OCI-M1 (cell line): ENCODE measurements at regions not wholly inside any gene's neighbourhood (a gene's known extent, or its start where the extent isn't known, plus 50 kb on each side); places are given as distances from the start of the nearest gene placed in this dataset.

Experiments used
- DNase-seq: peaks from one replicate; lab custom pipeline; 2025; lab: John Stamatoyannopoulos, UW

GRCh38 chr18:77444385-77444784, 194.7 kb downstream of the GALR1 start:
- no peak for DNase-seq

GRCh38 chr18:77448046-77448445, 198.4 kb downstream of the GALR1 start:
- DNase-seq = no peak

GRCh38 chr18:77455004-77455403, 205.4 kb downstream of the GALR1 start:
- DNase-seq = no peak

GRCh38 chr18:77457681-77458080, 208.0 kb downstream of the GALR1 start:
- DNase-seq = no peak

GRCh38 chr18:77461062-77461688, 211.5 kb downstream of the GALR1 start:
- DNase-seq = no peak

GRCh38 chr18:77464917-77465316, 215.3 kb downstream of the GALR1 start:
- DNase-seq = no peak

GRCh38 chr18:77466890-77467289, 217.2 kb downstream of the GALR1 start:
- DNase-seq = no peak

GRCh38 chr18:77469131-77469530, 219.5 kb downstream of the GALR1 start:
- no peak for DNase-seq

GRCh38 chr18:77470569-77471413, 221.1 kb downstream of the GALR1 start:
- DNase-seq = no peak

GRCh38 chr18:77472509-77472908, 222.9 kb downstream of the GALR1 start:
- no peak for DNase-seq

GRCh38 chr18:77478646-77479442, 229.2 kb downstream of the GALR1 start:
- DNase-seq = peak; percentile 29

GRCh38 chr18:77481541-77481940, 231.9 kb downstream of the GALR1 start:
- DNase-seq = no peak

GRCh38 chr18:77482190-77483085, 232.8 kb downstream of the GALR1 start:
- no peak for DNase-seq

- DNase-seq = no peak
Measured at GRCh38 chr18:77486985-77487384, 237.3 kb downstream of the GALR1 start.

- DNase-seq = no peak
Measured at GRCh38 chr18:77487951-77488740, 238.5 kb downstream of the GALR1 start.

GRCh38 chr18:77495079-77495478, 245.4 kb downstream of the GALR1 start:
- no peak for DNase-seq

- DNase-seq = no peak
Measured at GRCh38 chr18:77495982-77496690, 246.5 kb downstream of the GALR1 start.

- no peak for DNase-seq
Measured at GRCh38 chr18:77501266-77501665, 251.6 kb downstream of the GALR1 start.

GRCh38 chr18:77505499-77505898, 255.9 kb downstream of the GALR1 start:
- DNase-seq = no peak

GRCh38 chr18:77512152-77512551, 262.5 kb downstream of the GALR1 start:
- DNase-seq = no peak
